ENCODE measurements at regions not wholly inside any gene's neighbourhood (a gene's known extent, or its start where the extent isn't known, plus 50 kb on each side); places are given as distances from the start of the nearest gene placed in this dataset.

DNA sequence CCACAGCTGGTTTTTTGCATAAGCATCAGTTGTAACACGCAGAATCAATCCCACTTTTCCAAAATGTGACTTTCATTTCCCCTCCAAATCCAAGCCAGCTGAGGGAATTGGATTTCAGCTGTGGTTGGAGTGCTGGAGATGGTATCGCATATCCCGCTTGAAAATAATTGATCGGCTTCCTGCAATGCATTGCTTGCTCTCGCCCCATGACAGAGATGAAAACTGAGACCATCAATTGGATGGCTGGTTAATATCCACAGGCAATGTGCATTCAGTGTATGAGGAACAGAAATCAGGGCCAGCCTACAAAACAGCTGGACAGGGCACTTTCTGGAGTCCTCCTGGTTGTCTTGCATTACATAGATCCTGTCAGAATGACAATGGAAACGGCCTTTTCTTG is 135.3 kb downstream of the MAIP1 start:
- TF ChIP-seq, protein P1, sequence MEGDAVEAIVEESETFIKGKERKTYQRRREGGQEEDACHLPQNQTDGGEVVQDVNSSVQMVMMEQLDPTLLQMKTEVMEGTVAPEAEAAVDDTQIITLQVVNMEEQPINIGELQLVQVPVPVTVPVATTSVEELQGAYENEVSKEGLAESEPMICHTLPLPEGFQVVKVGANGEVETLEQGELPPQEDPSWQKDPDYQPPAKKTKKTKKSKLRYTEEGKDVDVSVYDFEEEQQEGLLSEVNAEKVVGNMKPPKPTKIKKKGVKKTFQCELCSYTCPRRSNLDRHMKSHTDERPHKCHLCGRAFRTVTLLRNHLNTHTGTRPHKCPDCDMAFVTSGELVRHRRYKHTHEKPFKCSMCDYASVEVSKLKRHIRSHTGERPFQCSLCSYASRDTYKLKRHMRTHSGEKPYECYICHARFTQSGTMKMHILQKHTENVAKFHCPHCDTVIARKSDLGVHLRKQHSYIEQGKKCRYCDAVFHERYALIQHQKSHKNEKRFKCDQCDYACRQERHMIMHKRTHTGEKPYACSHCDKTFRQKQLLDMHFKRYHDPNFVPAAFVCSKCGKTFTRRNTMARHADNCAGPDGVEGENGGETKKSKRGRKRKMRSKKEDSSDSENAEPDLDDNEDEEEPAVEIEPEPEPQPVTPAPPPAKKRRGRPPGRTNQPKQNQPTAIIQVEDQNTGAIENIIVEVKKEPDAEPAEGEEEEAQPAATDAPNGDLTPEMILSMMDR (IDR thresholded peaks at IDR 0.05), result no peak
- Histone ChIP-seq H3K4me1 (ENCODE audit: low read depth) (no peaks in the 10 kb centered on the region), H3K9me3 (no peaks in the 10 kb centered on the region), H3K4me3 (no peak overlapping the region), H3K36me3 (ENCODE audit: low read depth) (no peaks in the 10 kb centered on the region)
- ATAC-seq (no peak), DNase-seq (no peak)
- intact Hi-C loops (cut with DNase I, micrococcal nuclease), result no loop called here

DNA sequence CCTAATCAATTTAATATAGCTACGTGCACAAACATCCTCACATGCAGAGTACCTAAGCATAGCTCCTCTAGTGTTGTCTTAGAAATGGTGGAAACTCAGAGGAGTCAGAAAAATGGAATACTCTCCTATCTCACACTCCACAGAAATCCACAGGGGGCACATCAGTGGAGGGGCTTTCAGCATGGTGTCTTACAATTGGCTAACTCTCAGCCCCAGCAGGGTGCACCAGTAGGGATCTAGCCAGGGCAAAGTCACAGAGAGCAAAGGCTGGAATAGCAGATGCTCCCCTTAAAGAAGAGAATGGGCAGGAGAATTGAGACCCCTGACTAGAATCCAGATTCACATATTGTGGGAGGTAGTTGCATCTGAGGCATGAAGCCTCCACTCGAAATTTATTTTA is 135.7 kb downstream of the MAIP1 start:
- Histone ChIP-seq H3K9me3 (no peaks in the 10 kb centered on the region), H3K4me3 (no peak overlapping the region), H3K36me3 (ENCODE audit: low read depth) (no peaks in the 10 kb centered on the region), H3K4me1 (ENCODE audit: low read depth) (no peaks in the 10 kb centered on the region)
- TF ChIP-seq, protein P1 (IDR thresholded peaks at IDR 0.05), result no peak
- intact Hi-C loops (cut with DNase I, micrococcal nuclease), result no loop called here
- ATAC-seq (no peak), DNase-seq (no peak)

DNA sequence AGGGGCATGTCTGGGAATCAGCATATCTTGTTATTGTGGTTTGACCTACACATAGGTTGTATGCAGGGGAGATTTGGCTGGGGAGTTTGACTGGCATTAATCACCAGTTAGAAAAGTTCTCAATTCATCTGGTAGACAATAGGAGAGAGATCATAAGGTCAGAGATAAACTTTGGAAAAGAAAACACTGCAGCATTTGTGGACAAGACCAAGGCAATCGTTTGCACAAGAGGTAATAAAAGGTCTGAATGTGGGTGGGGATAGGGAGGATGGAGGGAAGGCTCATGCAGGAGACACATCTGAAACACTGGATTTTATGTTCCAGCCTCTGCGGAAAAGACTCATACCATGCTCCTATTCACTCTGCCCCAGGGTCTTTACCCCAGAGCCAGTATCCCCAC is 136.9 kb downstream of the MAIP1 start:
- Histone ChIP-seq H3K36me3 (ENCODE audit: low read depth) (no peaks in the 10 kb centered on the region), H3K9me3 (no peaks in the 10 kb centered on the region), H3K4me3 (no peak overlapping the region), H3K4me1 (ENCODE audit: low read depth) (no peaks in the 10 kb centered on the region)
- intact Hi-C loops (cut with DNase I, micrococcal nuclease), result no loop called here
- DNase-seq (peak in 1 of 3 donors; percentile 9), ATAC-seq (peak; percentile 86)
- TF ChIP-seq, protein P1 (IDR thresholded peaks at IDR 0.05), result no peak

DNA sequence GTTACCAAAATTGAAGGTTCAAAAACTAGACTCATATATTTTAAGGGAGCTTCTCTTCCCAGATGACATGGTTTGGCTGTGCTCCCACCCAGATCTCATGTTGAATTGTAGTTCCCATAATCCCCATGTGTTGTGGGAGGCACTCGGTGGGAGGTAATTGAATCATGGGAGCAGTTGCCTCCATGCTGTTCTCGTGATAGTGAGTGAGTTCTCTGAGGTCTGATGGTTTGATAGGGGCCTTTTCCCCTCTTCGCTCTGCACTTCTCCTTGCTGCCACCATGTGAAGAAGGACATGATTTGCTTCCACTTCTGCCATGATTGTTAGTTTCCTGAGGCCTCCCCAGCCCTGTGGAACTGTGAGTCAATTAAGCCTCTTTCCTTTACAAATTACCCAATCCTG is 140.1 kb downstream of the MAIP1 start:
- intact Hi-C loops (cut with DNase I, micrococcal nuclease), result no loop called here
- no peak for ATAC-seq
- DNase-seq, result no peak
- H3K9me3 ChIP-seq, result no peaks in the 10 kb centered on the region
- H3K36me3 ChIP-seq (ENCODE audit: low read depth), result no peaks in the 10 kb centered on the region
- no peaks in the 10 kb centered on the region for H3K4me1 ChIP-seq (ENCODE audit: low read depth)
- H3K4me3 ChIP-seq, result no peak overlapping the region
- TF ChIP-seq, protein P1 (IDR thresholded peaks at IDR 0.05), result no peak

DNA sequence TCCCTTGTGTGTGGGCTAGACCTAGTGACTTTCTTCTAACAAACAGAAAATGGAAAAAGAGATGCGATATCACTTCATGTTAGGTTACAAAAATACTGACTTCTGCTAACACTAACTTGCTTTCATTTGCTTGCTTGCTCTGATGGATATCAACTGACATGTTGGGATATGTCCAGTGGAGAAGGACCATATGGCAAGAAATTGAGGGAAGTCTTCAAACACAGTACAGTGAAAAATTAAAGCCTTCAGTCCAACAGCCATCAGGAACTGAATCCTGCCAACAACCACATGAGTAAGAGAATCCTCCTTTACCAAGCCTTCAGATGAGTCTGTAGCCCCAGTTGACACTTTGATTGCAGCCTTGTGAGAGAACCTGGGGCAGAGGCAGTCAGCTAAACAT is 143.9 kb downstream of the MAIP1 start:
- no peaks in the 10 kb centered on the region for H3K9me3 ChIP-seq
- TF ChIP-seq, protein P1 (IDR thresholded peaks at IDR 0.05), result no peak
- no peaks in the 10 kb centered on the region for H3K4me1 ChIP-seq (ENCODE audit: low read depth)
- DNase-seq, result no peak
- no peaks in the 10 kb centered on the region for H3K36me3 ChIP-seq (ENCODE audit: low read depth)
- intact Hi-C loops (cut with DNase I, micrococcal nuclease), result no loop called here
- no peak for ATAC-seq
- H3K4me3 ChIP-seq, result no peak overlapping the region

DNA sequence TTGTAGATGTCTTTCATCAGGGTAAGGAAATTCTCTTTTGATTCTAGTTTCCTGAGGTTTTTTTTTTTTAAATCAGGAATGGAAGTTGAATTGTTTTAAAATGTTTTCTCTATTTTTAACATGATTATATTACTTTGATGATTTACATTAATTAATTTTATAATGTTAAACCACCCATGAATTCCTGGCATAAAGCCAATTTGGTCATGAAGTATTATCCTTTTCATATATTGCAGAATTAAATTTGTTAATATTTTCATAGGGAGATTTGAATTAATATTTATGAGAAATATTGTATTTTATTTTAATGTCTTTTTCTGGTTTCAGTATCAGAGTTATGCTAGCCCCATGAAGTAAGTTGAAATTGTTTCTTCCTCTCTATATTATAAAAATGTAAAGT is 144.6 kb downstream of the MAIP1 start:
- DNase-seq (no peak), ATAC-seq (no peak)
- no peaks in the 10 kb centered on the region for H3K9me3 ChIP-seq
- no peak overlapping the region for H3K4me3 ChIP-seq
- no peaks in the 10 kb centered on the region for H3K36me3 ChIP-seq (ENCODE audit: low read depth)
- intact Hi-C loops (cut with DNase I, micrococcal nuclease), result no loop called here
- TF ChIP-seq, protein P1 (IDR thresholded peaks at IDR 0.05), result no peak
- H3K4me1 ChIP-seq (ENCODE audit: low read depth), result no peaks in the 10 kb centered on the region
